Panc1 (cell line): ENCODE measurements at regions not wholly inside any gene's neighbourhood (a gene's known extent, or its start where the extent isn't known, plus 50 kb on each side); places are given as distances from the start of the nearest gene placed in this dataset.

Source experiments
- ATAC-seq: fragments of 200-7000 bp; cut with Tn5 transposase; 2 replicates; pipeline ENCODE4 v1.9.1; 2020; ENCODE audit warnings: mild to moderate bottlenecking, moderate library complexity
- BruUV-seq: library from RNA; stranded (reverse); fragments of 400-500 nt; replicated peaks from 2 replicates; lab custom pipeline; 2021; lab: Mats Ljungman, UMichigan
- CTCF ChIA-PET: fragments of 300-600 bp; sonication (Branson Sonifier 250); formaldehyde crosslinking; loops from one replicate; lab custom pipeline; 2022; ENCODE audit warnings: antibody characterized with exemption; lab: Charles Lee
- POLR2A ChIA-PET: fragments of 300-600 bp; sonication (Branson Sonifier 250); formaldehyde crosslinking; loops from one replicate; lab custom pipeline; 2022; ENCODE audit warnings: antibody characterized with exemption; lab: Charles Lee
- DNase-seq: peaks from one replicate; pipeline ENCODE4 v3.0.0-alpha.2; 2010; ENCODE audit warnings: low read depth, low spot score
- H3K27ac ChIP-seq: 2 replicates; pipeline ENCODE4 v1.5.1; 2011; ENCODE audit warnings: mild to moderate bottlenecking, low read length, inconsistent platforms
- H3K27me3 ChIP-seq: fragments of 200-500 bp; sonication (Bioruptor generic); 2 replicates; pipeline ENCODE4 v1.6.0; 2014; ENCODE audit warnings: low read length, inconsistent platforms; ENCODE audit not compliant: control insufficient read depth, insufficient read depth
- H3K36me3 ChIP-seq: fragments of 200-500 bp; sonication (Bioruptor generic); 2 replicates; pipeline ENCODE4 v1.5.1; 2014; ENCODE audit warnings: inconsistent platforms, mild to moderate bottlenecking, low read length, moderate library complexity; ENCODE audit not compliant: control insufficient read depth, insufficient read depth
- H3K4me1 ChIP-seq: 2 replicates; pipeline ENCODE4 v1.5.1; 2011; ENCODE audit warnings: inconsistent platforms, mild to moderate bottlenecking, low read length, moderate library complexity; ENCODE audit not compliant: control insufficient read depth, insufficient read depth
- H3K4me3 ChIP-seq, 2 experiments: 2 replicates each; pipeline ENCODE4 v1.5.1; 2011 to 2012; ENCODE audit warnings: low read depth in 2 of 2, low read length in 2 of 2, mild to moderate bottlenecking in 2 of 2, inconsistent platforms in 1 of 2, moderate library complexity in 1 of 2
- H3K9me3 ChIP-seq: fragments of 200-500 bp; sonication (Bioruptor generic); 2 replicates; pipeline ENCODE4 v1.5.1; 2014; ENCODE audit warnings: low read depth, mild to moderate bottlenecking, inconsistent platforms, low read length, moderate library complexity; ENCODE audit not compliant: control insufficient read depth, insufficient read depth
- POLR2AphosphoS5 ChIP-seq: IDR thresholded peaks from 2 replicates; pipeline ENCODE4 v1.6.1; 2012; ENCODE audit warnings: mild to moderate bottlenecking, low read depth, low read length, moderate library complexity
- SIN3A ChIP-seq: IDR thresholded peaks from 2 replicates; pipeline ENCODE4 v1.6.1; 2012; ENCODE audit warnings: low read depth, mild to moderate bottlenecking, low read length, moderate library complexity, borderline replicate concordance; ENCODE audit not compliant: insufficient read depth
- TCF7L2 ChIP-seq: IDR thresholded peaks from 2 replicates; pipeline ENCODE4 v1.6.1; 2011; ENCODE audit warnings: mild to moderate bottlenecking, low read depth, low read length, inconsistent platforms
- in situ Hi-C: cut with HindIII; loops from 2 replicates; pipeline ENCODE4 v1.10.0; 2016; ENCODE audit warnings: low sequenced_read_pairs, low pct_unique_long_range_greater_than_20kb
- intact Hi-C: fragments of 100-400 bp; cut with micrococcal nuclease; formaldehyde crosslinking; loops from one replicate; pipeline ENCODE4 v1.10.0; 2022; ENCODE audit not compliant: unreplicated experiment
- TF ChIP-seq, protein P1 (sequence below): fragments of 450-650 bp; IDR thresholded peaks from 2 replicates; pipeline ENCODE4 v1.5.1; 2017; ENCODE audit warnings: mild to moderate bottlenecking
- TF ChIP-seq, protein P2 (sequence below), 2 experiments: IDR thresholded peaks; 2 replicates each; pipeline ENCODE4 v1.6.1; 2011 to 2012; ENCODE audit warnings: low read depth in 2 of 2, control low read depth in 1 of 2, low read length in 1 of 2, mild to moderate bottlenecking in 1 of 2, moderate library complexity in 1 of 2; ENCODE audit not compliant: insufficient read depth in 1 of 2

DNA sequence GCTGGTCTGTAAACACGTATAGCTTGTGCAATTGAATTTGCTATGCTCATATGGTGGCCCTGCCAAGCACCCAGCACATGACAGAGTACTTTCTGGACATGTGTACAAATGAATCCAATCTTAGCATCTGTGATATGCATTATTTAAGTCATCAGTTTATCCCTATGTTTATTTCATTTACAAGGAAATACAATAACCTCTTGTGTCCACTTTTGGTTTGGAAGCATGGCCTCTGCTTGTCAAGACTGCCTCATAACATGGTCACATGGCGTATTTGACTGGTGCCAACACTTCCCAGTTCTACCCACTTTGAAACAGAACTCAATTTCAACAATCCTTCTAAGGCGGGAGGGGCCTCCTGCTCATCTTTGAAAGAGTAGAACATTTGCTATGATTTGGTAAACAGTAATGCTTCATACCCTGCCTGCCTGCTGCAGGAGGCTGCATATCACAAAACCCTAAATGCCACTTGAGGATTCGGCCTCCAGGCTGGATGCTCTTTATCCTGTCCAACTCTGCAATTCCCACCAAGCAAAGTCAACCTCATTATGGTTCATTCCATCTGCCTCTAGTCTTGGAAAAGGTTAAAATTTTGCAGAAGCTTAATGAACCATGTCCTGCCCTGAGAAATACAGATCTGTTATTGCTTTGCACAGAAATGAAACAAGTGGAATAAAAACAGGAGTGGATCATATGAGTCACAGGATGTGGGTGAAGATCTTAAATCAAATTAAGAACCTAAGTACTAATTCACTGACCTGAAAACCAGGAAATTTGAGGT lies 151.3 kb downstream of the CYSLTR2 start:
- ATAC-seq, result no peak
- no peaks in the 10 kb centered on the region for H3K4me1 ChIP-seq
- DNase-seq, result no peak
- no TSS peak for BruUV-seq
- no peak overlapping the region for H3K4me3 ChIP-seq
- POLR2A ChIA-PET, result no interaction called here
- in situ Hi-C loops (no loop called here), intact Hi-C loops (no loop called here)
- no peak overlapping the region for H3K27ac ChIP-seq
- no peaks in the 10 kb centered on the region for H3K9me3 ChIP-seq
- CTCF ChIA-PET, result no interaction called here
- H3K27me3 ChIP-seq, result no peaks in the 10 kb centered on the region
- TF ChIP-seq POLR2AphosphoS5 (no peak), SIN3A (no peak), TCF7L2 (no peak)
- TF ChIP-seq, protein P1, sequence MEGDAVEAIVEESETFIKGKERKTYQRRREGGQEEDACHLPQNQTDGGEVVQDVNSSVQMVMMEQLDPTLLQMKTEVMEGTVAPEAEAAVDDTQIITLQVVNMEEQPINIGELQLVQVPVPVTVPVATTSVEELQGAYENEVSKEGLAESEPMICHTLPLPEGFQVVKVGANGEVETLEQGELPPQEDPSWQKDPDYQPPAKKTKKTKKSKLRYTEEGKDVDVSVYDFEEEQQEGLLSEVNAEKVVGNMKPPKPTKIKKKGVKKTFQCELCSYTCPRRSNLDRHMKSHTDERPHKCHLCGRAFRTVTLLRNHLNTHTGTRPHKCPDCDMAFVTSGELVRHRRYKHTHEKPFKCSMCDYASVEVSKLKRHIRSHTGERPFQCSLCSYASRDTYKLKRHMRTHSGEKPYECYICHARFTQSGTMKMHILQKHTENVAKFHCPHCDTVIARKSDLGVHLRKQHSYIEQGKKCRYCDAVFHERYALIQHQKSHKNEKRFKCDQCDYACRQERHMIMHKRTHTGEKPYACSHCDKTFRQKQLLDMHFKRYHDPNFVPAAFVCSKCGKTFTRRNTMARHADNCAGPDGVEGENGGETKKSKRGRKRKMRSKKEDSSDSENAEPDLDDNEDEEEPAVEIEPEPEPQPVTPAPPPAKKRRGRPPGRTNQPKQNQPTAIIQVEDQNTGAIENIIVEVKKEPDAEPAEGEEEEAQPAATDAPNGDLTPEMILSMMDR, result no peak
- TF ChIP-seq, protein P2, sequence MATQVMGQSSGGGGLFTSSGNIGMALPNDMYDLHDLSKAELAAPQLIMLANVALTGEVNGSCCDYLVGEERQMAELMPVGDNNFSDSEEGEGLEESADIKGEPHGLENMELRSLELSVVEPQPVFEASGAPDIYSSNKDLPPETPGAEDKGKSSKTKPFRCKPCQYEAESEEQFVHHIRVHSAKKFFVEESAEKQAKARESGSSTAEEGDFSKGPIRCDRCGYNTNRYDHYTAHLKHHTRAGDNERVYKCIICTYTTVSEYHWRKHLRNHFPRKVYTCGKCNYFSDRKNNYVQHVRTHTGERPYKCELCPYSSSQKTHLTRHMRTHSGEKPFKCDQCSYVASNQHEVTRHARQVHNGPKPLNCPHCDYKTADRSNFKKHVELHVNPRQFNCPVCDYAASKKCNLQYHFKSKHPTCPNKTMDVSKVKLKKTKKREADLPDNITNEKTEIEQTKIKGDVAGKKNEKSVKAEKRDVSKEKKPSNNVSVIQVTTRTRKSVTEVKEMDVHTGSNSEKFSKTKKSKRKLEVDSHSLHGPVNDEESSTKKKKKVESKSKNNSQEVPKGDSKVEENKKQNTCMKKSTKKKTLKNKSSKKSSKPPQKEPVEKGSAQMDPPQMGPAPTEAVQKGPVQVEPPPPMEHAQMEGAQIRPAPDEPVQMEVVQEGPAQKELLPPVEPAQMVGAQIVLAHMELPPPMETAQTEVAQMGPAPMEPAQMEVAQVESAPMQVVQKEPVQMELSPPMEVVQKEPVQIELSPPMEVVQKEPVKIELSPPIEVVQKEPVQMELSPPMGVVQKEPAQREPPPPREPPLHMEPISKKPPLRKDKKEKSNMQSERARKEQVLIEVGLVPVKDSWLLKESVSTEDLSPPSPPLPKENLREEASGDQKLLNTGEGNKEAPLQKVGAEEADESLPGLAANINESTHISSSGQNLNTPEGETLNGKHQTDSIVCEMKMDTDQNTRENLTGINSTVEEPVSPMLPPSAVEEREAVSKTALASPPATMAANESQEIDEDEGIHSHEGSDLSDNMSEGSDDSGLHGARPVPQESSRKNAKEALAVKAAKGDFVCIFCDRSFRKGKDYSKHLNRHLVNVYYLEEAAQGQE (IDR thresholded peaks at IDR 0.05; ENCODE audit: insufficient read depth in 1 of 2, low read depth in 2 of 2, low read length in 1 of 2), result no peak
- H3K36me3 ChIP-seq, result no peaks in the 10 kb centered on the region

- Histone ChIP-seq H3K9me3 (no peaks in the 10 kb centered on the region), H3K27me3 (no peaks in the 10 kb centered on the region), H3K4me1 (no peaks in the 10 kb centered on the region), H3K4me3 (no peak overlapping the region), H3K36me3 (no peaks in the 10 kb centered on the region), H3K27ac (no peak overlapping the region)
- in situ Hi-C loops, result no loop called here
- no peak for DNase-seq
- intact Hi-C loops, result no loop called here
- POLR2A ChIA-PET, result no interaction called here
- TF ChIP-seq TCF7L2, result no peak
- TF ChIP-seq, protein P1, result no peak
- no peak for TF ChIP-seq SIN3A
- no peak for TF ChIP-seq POLR2AphosphoS5
- TF ChIP-seq, protein P2 (IDR thresholded peaks at IDR 0.05; ENCODE audit: insufficient read depth in 1 of 2, low read depth in 2 of 2, low read length in 1 of 2), result no peak
- BruUV-seq, result no TSS peak
- CTCF ChIA-PET, result no interaction called here
- ATAC-seq, result no peak
These were observed 152.8 kb downstream of the CYSLTR2 start for GRCh38 chr13:48806522-48806921.
